SK-MEL-5 (cell line): ENCODE measurements at regions not wholly inside any gene's neighbourhood (a gene's known extent, or its start where the extent isn't known, plus 50 kb on each side); places are given as distances from the start of the nearest gene placed in this dataset.
"Not testable (repeated sequence)": the region's sequence is repeated elsewhere in the genome, so short reads cannot be mapped to it uniquely, and the experiment has no call there.

Experiments
- DNase-seq: peaks from one replicate; pipeline ENCODE4 v3.0.0-alpha.2; 2016; ENCODE audit warnings: low read depth, low spot score
- in situ Hi-C: cut with HindIII; loops from 2 replicates; pipeline ENCODE4 v1.10.0; 2016; ENCODE audit warnings: low sequenced_read_pairs, high pct_unique_total_duplicates, low pct_unique_long_range_greater_than_20kb

GRCh38 chr9:120304896-120305295, 275.1 kb downstream of the CDK5RAP2 start:
- DNase-seq, in situ Hi-C loops: not testable (repeated sequence)

- no peak for DNase-seq
- in situ Hi-C loops, result no loop called here
Observed at GRCh38 chr9:120303519-120303918, 276.4 kb downstream of the CDK5RAP2 start.

- DNase-seq, result peak; percentile 27
- in situ Hi-C loops, result no loop called here
Observed at GRCh38 chr9:120299785-120300184, 280.2 kb downstream of the CDK5RAP2 start.

- no peak for DNase-seq
- in situ Hi-C loops, result no loop called here
Observed at GRCh38 chr9:120294003-120294402, 286.0 kb downstream of the CDK5RAP2 start.

GRCh38 chr9:120292606-120293005, 287.4 kb downstream of the CDK5RAP2 start:
- DNase-seq, result no peak
- in situ Hi-C loops, result no loop called here

- no peak for DNase-seq
- in situ Hi-C loops, result no loop called here
Observed at GRCh38 chr9:120291050-120291449, 288.9 kb downstream of the CDK5RAP2 start.

GRCh38 chr9:120289990-120290975, 289.7 kb downstream of the CDK5RAP2 start:
- DNase-seq, result no peak
- in situ Hi-C loops, result no loop called here

GRCh38 chr9:120289098-120289497, 290.9 kb downstream of the CDK5RAP2 start:
- DNase-seq, result no peak
- in situ Hi-C loops, result no loop called here

GRCh38 chr9:120286530-120286929, 293.4 kb downstream of the CDK5RAP2 start:
- no peak for DNase-seq

GRCh38 chr9:120284821-120285220, 295.1 kb downstream of the CDK5RAP2 start:
- DNase-seq, result no peak
- in situ Hi-C loops, result no loop called here

More at GRCh38 chr9:120286530-120286929, 293.4 kb downstream of the CDK5RAP2 start:
- in situ Hi-C loops, result no loop called here

- no peak for DNase-seq
- in situ Hi-C loops, result no loop called here
Observed at GRCh38 chr9:120281665-120282064, 298.3 kb downstream of the CDK5RAP2 start.

GRCh38 chr9:120267929-120268328, 312.0 kb downstream of the CDK5RAP2 start:
- in situ Hi-C loops, result no loop called here
- no peak for DNase-seq

GRCh38 chr9:120265791-120266190, 314.2 kb downstream of the CDK5RAP2 start:
- no peak for DNase-seq
- in situ Hi-C loops, result no loop called here

- in situ Hi-C loops, result no loop called here
Observed at GRCh38 chr9:120264528-120264927, 315.4 kb downstream of the CDK5RAP2 start.

GRCh38 chr9:120263836-120264235, 316.1 kb downstream of the CDK5RAP2 start:
- in situ Hi-C loops, result no loop called here
- no peak for DNase-seq

More at GRCh38 chr9:120264528-120264927, 315.4 kb downstream of the CDK5RAP2 start:
- no peak for DNase-seq

- in situ Hi-C loops, result no loop called here
- no peak for DNase-seq
Observed at GRCh38 chr9:120261419-120261818, 318.5 kb downstream of the CDK5RAP2 start.

- in situ Hi-C loops, result no loop called here
- no peak for DNase-seq
Observed at GRCh38 chr9:120259100-120259499, 320.9 kb downstream of the CDK5RAP2 start.

- in situ Hi-C loops, result no loop called here
- DNase-seq, result no peak
Observed at GRCh38 chr9:120258096-120258495, 321.9 kb downstream of the CDK5RAP2 start.

- DNase-seq, result no peak
- in situ Hi-C loops, result no loop called here
Observed at GRCh38 chr9:120257483-120257882, 322.5 kb downstream of the CDK5RAP2 start.
